HG03097 (cell line): ENCODE measurements at regions not wholly inside any gene's neighbourhood (a gene's known extent, or its start where the extent isn't known, plus 50 kb on each side); places are given as distances from the start of the nearest gene placed in this dataset.
"Not testable (repeated sequence)": the region's sequence is repeated elsewhere in the genome, so short reads cannot be mapped to it uniquely, and the experiment has no call there.

ENCODE experiments used
- ATAC-seq: cut with Tn5 transposase; IDR thresholded peaks from one replicate; pipeline ENCODE4 v1.9.1; 2021; ENCODE audit not compliant: unreplicated experiment, low FRiP score

DNA sequence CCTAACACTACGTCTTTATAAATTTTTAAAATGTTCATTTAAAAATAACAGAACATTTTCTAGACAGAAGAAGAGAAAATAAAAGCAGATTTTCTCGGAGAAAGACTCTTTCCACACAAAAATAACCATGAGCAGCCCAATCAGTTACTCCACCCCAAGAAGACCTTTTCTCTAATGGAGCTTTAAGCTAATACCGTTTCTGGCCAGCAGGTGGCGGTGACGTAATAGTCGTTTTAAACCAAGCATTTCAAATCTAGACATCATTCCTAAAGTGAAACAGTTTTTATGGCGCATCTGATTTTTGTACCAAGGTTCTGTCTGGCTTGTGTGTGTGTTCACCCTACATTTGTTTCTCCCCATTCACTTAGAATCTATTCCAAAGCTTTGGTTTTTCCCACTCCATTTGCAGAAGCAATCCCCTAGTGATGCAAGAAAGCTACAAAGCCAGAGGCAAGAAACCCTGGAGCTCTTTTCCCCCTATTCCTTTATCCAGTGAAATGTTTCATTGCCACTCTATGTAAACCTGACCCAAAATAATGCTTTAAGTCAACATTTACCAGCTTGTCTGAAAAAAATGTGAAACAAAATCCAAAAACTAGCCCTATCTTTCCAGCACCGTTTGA is 336.7 kb upstream of the IGF1R start:
- peak; percentile 73 for ATAC-seq

DNA sequence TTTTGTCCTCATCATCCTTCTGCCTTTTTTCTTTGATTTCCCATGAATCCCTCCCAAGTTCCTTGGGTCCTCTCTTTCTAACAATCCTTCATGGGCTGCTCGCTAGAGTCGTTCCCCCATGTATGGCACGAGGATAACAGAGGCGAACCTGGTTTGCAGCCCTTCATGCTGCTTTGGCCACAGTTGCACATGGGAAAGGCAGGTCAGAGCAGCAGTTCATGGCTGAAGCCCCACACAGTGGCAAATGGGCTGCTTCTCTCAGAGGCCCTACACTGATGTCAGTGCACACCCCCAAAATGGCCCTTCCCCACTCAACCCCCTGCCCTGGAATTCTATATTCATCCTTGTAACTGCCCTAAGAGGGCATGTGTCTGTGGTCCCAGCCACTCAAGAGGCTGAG is 335.4 kb upstream of the IGF1R start:
- no peak for ATAC-seq

DNA sequence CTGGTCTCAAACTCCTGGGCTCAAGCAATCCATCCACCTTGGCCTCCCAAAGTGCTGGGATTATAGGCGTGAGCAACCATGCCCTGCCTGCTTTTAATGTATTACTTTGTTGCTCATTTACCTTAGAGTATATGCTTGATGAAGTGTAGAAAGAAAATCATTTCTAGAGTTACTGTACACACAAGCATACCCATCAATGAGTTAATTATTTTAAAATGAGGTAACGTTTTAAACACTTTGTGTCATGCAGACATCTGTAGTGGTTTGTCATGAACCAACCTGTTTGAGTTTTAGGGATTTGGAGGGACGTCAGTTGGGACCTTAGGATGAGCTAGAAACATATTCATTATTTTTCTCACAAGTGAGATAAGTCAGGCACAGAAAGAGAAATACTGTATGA is 332.4 kb upstream of the IGF1R start:
- ATAC-seq = no peak

DNA sequence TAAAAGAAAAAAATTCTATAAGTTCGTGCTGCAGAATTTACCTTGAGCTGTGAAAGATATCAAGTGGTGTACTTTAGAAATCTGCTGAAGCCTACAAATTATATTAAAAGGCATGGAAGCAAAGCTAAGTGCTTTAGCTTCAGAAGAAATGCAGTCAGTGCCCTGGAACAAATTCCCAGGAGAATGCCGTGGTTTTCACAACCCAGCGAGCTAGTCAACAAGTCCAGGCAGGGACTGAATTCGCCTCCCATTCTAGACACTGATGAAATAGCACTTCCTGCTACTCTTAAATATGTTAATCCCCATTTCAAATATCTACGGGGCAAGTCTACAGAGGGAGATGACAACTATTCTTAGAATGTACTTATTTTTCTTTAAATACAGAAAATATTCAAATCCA is 326.4 kb upstream of the IGF1R start:
- no peak for ATAC-seq

DNA sequence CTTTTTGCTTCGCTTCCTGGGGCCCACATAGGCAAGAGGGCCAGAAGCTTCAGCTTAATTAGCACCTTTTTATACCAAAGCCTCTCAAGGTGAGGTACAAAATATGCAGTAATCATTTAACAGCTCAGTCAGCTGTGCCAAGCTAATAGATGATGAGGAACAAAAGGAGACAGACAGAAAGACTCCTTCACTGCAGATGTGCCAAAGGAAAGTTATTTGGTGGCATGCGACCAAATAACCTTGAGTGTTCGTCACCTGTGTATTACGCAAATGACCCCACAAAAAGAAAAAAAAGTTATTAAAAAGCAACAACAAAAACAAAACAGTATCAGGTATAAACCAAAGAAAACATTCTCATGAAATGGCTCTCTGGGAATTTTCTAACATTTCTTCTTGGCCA is 325.8 kb upstream of the IGF1R start:
- ATAC-seq = no peak

DNA sequence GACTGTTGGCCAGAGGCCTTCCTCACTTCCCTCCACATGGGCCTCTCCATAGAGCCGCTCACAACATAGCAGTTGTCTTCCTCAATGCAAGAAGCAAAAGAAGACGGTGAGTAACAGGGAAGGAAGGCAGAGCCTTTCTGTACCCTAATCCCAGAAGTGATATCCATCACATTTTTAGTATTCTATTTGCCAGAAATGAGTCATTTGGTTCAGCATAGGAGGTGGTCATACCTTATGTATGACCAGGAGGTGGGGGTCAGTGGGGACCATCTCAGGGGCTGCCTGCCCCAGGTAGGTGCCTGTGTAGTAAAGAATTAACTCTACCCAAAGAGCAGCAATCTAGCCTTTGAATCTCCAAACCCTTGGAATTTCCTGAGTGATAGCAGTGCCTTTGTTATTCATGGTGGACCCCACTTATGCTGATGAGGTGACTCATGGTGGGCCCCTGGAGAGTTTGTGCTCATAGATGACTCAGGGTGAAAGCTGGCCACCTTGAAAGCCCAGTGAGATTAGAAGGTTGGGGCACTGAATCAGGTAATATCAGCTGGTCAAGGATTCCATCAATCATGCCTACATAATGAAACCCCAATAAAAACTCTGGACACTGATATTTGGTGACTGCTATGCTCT is 323.9 kb upstream of the IGF1R start:
- no peak for ATAC-seq

DNA sequence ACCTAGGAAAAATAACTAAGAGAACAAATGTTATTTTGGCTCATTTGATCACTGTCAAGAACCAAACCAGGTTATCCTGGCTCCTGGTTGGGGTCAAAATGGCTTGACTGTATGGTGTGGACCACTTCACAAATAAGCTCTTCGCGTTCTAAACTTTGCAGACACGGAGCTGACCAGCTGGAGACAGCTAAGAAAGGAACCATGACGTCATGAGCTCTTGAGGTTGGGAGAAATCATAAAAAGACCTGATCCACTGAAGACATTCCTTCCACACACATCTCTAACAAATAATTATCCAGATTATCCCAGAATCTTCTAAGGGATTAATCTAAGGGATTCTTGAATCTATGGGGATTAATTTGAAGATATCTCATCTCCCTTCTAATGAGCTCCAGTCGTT is 321.5 kb upstream of the IGF1R start:
- ATAC-seq = no peak

DNA sequence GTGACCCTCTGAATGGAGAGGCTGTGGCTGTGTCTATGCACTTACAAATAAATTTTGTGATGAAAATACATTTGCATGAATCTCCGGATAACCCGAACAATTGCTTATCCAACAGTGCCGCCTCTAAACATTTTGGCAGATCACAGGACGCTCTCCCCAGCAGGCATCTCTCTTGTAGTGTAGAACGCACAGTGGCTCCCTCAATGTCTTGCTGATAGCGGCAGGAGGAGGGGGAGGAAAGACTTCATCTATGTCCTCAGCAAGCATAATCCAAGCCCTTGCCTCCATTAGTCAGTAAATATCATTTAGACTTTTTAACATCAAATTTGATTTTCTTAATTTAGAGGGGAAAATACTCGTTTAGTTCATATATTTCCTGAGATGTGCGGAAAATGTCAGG is 318.1 kb upstream of the IGF1R start:
- no peak for ATAC-seq

DNA sequence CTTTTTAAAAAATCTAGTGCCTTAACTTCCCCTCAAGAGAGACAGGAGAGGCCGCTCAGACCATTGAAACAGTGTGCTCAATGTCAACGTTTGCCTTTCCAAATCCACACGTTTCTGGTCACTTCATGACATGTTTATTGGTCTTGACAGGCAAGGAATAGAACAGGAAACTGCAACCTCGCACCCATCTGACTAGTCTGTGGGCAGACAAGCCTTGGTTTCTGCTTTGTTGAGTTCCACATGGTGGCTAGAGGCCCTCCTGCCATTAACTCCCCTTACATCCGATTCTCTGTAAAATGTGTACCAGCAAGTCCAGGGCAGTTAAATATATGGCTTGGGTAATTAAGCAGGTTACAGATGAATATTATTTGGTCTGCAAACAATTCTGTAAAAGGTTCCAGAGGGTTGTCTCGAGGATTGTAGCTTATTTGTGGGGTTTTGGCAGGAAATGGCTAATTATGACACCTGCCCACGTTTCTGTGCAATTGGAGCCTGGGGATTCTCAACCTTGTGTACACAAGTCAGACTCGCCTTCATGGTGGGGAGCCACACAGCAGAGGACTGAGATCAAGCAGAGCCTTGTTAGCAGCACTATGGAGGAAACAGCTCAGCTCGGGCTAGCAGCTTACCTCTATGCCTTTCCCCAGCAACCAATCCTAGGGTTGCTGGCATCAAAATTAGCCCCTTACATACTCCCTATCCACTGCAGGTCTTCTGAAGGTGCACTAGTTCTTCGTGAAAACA is 317.5 kb upstream of the IGF1R start:
- no peak for ATAC-seq

DNA sequence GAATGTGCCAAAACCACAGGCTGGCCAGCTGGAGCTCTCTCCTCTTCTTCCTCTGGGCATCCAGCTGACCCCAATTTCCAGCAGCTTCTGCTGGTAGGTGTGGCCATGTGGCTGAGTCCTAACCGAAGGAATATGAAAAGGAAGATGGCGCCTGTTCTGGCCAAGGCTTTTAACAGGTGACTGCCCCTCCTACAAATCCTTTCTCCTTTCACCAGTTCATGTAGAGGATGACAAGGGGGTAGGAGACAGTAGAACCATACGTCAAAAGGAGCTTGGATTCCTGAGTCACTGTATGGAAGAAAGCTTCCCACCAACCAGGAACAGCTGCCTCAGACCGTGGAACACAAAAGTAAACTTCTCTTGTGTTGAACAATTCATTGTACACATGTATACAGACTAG is 316.7 kb upstream of the IGF1R start:
- no peak for ATAC-seq

DNA sequence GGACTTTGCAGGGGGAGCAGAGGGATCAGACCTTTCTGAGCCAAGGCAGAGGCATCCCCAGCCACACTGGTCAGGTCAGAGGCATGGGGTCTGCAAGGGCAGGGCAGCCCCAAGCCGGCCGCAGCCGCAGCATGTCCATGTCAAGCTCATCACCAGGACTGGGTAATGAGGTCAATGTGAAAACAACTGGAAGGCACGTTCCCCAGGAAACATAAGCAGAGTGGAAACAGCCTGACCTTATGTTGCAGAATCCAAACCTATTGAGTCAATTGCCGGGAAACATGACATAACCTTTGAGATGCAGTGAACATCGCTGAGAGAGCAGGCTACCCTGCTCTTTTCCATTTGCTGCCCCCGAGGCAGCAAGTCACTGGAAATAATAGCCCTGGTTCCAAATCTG is 315.1 kb upstream of the IGF1R start:
- ATAC-seq = no peak

DNA sequence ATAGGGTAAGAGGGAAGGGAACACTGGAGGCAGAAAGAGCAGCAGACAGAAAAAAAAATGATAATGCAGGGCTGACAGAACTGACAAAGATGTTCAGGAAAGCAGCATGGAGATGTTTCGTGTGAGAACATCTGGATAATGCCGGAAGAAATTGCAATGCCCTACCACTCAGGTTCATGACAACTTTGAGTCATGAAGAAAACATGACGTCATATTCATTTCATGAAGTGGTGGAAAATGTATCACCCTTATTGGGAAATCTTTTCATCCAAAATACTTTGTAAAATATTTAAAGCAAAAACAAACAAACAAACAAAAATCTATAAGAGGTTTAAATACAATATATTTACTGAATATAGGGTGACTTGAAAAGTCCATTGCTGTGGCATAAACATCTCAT is 305.4 kb upstream of the IGF1R start:
- ATAC-seq = no peak

DNA sequence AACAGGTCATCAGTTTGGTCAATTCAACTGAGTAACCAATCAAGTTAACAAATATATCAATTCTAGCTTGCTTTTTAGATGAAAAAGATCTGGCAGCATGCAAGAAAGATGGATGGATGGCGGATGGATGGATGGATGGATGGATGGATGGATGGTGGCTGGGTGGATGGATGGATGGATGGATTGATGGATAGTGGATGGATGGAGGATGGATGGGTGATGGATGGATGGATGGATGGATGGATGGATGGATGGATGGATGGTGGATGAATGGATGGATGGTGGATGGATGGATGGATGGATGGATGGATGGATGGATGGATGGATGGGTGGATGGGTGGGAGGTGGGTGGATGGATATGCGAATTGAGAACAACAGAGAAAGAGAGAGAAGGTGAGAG is 303.7 kb upstream of the IGF1R start:
- ATAC-seq = no peak

DNA sequence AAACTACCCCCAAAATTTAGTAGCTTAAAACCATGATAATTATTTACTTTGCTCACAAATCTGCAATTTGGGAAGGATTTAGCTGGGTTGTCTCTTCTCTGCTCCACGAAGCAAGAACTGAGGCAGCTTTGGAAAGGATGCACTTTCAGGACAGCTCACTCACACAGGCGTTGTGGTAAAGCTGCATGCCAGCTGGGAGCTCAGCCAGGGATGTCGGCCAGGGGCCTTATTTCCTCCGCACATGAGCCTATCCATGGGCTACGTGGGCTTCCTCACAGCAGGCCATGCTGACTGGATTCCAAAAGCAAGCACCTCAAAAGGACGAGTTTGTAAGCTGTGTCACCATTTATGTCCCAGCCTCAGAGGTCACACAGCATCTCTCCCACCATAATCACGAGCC is 301.3 kb upstream of the IGF1R start:
- ATAC-seq = no peak

DNA sequence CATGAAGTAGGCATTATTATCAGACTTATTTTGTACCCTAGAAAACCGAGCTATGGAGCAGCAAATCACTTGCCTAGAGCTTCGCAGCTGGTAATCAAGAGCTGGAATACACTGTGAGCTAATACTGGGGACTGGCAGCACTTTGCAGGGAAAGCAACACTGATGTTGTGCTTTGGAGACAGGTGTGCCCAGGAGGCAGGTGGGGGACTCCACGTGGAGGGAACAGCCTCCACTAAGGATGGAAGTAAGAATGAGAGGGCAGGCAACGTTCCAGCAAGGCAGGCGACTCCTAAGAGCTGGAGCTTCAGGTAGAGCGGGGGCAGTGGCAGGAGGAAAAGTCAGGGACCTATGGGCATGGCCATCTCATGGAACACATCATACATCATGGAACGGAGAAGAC is 300.5 kb upstream of the IGF1R start:
- ATAC-seq = no peak

DNA sequence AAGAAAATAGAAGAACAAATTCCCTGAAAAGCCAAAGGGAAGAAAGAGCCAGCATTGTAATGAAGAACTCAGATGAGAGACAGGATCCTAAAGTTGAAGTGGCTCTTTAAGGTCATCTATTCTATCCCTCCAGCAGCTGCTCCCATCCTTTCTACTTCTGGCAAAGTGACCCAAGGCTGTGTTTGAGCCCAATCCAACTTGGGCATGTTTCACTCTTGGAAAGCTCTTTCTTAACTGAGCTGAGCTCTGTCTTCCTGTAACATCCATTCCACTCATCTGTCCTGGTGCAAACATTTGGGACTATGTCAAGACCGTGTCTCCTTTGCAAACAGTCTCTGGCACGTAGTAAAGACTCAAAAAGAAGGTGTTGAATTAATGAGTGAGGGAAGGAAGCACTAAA is 298.1 kb upstream of the IGF1R start:
- no peak for ATAC-seq

DNA sequence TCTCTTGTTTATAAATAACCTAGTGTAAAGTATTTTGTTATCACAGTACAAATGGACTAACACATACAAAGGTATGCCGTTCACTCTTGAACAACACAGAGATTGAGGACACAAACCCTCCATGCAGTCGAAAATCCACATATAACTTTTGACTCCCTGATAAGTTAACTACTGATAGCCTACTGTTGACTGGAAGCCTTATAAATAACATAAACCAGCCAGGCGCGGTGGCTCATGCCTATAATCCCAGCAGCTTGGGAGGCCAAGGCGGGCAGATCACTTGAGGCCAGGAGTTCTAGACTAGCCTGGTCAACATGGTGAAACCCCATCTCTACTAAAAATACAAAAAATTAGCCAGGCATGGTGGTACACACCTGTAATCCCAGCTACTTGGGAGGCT is 290.1 kb upstream of the IGF1R start:
- ATAC-seq = not testable (repeated sequence)

DNA sequence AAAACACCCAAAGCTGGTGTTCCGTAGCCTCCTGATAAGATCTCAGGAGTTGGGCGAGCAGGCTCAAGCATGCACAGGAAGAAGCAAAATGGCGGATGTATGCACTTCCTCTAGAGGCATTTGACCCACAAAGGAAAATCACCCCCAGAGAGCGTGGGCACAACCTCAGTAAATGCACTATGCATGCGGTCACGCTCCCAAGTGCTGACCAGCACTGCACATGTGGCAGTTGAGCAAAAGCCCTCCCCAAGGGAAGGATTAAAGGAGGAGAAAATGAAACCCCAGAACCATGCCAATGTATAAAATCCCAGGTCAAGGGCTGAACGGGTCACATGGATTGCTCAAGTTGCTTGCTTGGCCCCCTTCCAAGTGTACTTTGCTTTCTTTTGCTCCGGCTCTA is 289.4 kb upstream of the IGF1R start:
- ATAC-seq = no peak

DNA sequence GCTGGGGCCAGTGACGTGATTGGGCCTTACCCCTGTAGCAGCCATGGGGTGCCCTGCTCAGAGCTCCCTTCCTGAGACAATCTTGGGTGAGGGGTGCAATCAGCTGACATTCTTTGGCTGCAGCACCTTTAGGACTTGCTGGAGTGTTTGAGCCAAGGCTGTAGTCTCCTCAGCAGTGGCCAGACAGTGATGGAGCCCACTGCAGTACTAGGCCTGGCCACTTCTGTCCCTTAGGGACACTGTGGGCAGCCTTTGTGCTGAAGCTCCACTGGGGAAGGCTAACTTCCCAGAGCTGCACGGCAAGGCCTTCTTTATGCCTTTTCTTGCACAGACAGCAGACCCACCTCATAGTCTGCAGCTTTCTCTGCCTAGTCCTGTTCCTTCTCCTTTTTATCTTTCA is 284.9 kb upstream of the IGF1R start:
- ATAC-seq = no peak

DNA sequence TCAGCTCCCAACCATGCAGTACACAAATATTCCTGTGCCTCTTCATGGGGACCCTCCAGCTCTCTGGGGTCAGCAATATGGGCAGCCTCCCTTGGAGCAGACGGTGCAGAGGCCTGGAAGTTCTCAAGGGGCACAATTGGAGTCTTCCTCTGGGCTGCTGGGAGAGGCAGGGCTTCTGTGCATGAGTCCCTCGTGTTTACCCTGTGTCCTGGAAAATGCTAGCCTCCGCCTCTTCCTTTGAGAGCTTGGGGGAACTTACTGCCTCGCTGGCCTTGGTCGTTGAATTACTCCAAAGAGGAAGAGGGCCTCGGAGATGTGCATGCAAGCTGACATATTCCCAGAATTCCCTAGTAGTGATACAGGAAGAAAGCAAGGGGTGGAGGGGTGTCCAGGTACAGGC is 284.4 kb upstream of the IGF1R start:
- no peak for ATAC-seq

DNA sequence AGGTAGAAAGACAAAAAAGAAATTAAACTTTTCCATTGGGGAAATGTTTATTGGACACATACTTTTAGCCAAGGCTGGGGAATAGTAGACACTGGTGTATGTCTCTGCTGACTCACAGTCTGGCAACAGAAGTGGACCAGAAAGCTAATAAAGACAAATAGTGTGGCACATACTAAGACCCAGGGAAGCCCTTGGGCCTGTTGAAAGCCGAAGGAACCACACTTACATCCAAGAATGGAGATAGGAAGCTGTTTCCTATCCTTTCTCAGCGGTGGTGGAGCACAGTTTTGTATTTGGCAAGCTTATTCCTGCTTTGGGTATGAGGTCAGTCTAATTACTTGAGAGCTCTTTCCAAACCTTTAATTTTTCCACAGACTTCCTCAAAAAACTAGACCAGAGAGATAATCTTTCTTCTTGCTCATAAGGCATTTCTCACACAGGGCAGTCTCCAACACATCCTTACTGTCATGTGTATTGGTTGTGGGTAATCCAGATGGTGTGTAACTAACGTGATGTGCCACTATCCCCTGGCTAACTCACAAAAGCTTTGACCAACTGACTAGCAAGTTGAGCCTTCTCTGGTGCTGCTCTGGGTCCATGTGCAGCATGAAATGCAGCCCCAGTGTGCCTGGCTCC is 279.1 kb upstream of the IGF1R start:
- ATAC-seq = no peak
